GM12878 (cell line): ENCODE measurements at regions not wholly inside any gene's neighbourhood (a gene's known extent, or its start where the extent isn't known, plus 50 kb on each side); places are given as distances from the start of the nearest gene placed in this dataset.

Experiments
- ATAC-seq: fragments of 200-7000 bp; cut with Tn5 transposase; 3 replicates; pipeline ENCODE4 v1.9.1; 2020; ENCODE audit warnings: mild to moderate bottlenecking, moderate library complexity
- BruUV-seq: library from RNA; stranded (reverse); fragments of 400-500 nt; replicated peaks from 2 replicates; lab custom pipeline; 2021; lab: Mats Ljungman, UMichigan
- CTCF ChIA-PET: fragments of 300-600 bp; sonication (Branson Sonifier 250); formaldehyde crosslinking; extraction: SDS; loops from one replicate; lab custom pipeline; 2021; ENCODE audit warnings: inconsistent platforms; lab: Yijun Ruan, JAX
- POLR2A ChIA-PET: fragments of 350-600 bp; formaldehyde crosslinking; extraction: SDS; loops from one replicate; lab custom pipeline; 2021; ENCODE audit warnings: inconsistent platforms; lab: Charles Lee
- RAD21 ChIA-PET: fragments of 300-600 bp; sonication (Branson Sonifier 250); formaldehyde crosslinking; loops from one replicate; lab custom pipeline; 2023; ENCODE audit warnings: antibody characterized with exemption; ENCODE audit not compliant: unreplicated experiment; lab: Charles Lee
- SMC1A ChIA-PET: fragments of 300-600 bp; sonication (Branson Sonifier 250); formaldehyde crosslinking; loops from one replicate; lab custom pipeline; 2023; ENCODE audit not compliant: unreplicated experiment, uncharacterized antibody; lab: Charles Lee
- DNase-seq: peaks from one replicate; pipeline ENCODE4 v3.0.0-alpha.2; 2011; ENCODE audit warnings: low read depth, low spot score
- FAIRE-seq: peaks from 3 replicates; lab custom pipeline; 2011; peaks lifted over from hg19 to GRCh38; lab: Jason Lieb, UNC
- H2AFZ ChIP-seq: 2 replicates; pipeline ENCODE4 v1.6.0; 2011; ENCODE audit warnings: low read depth, low read length, control low read depth; ENCODE audit not compliant: control insufficient read depth
- H3K27ac ChIP-seq: 2 replicates; pipeline ENCODE4 v1.5.1; 2011; ENCODE audit warnings: control low read depth; ENCODE audit not compliant: control insufficient read depth, insufficient read depth
- H3K27me3 ChIP-seq, 2 experiments: replicated peaks in 1 of 2; 2 replicates each; pipeline versions ENCODE4 v1.6.0 to v1.6.1; 2011; ENCODE audit warnings: low read length in 1 of 2; ENCODE audit not compliant: control insufficient read depth in 2 of 2, insufficient read depth in 2 of 2
- H3K36me3 ChIP-seq, 2 experiments: 2 replicates each; pipeline ENCODE4 v1.5.1; 2011; ENCODE audit warnings: low read length in 1 of 2; ENCODE audit not compliant: control insufficient read depth in 2 of 2, insufficient read depth in 2 of 2
- H3K4me1 ChIP-seq: 2 replicates; pipeline ENCODE4 v1.6.1; 2011; ENCODE audit warnings: mild to moderate bottlenecking, low read length, moderate library complexity, mixed read lengths; ENCODE audit not compliant: control insufficient read depth, insufficient read depth
- H3K4me2 ChIP-seq: 2 replicates; pipeline ENCODE4 v1.6.0; 2011; ENCODE audit warnings: control low read depth; ENCODE audit not compliant: control insufficient read depth, insufficient read depth
- H3K4me3 ChIP-seq: fragments of 200-600 bp; sonication (generic); 2 replicates; pipeline ENCODE4 v1.5.1; 2016
- H3K79me2 ChIP-seq: 2 replicates; pipeline ENCODE4 v1.6.0; 2011; ENCODE audit warnings: low read length; ENCODE audit not compliant: control insufficient read depth, insufficient read depth
- H3K9ac ChIP-seq: 2 replicates; pipeline ENCODE4 v1.8.0; 2011; ENCODE audit warnings: low read length, control low read depth, mixed read lengths; ENCODE audit not compliant: control insufficient read depth, insufficient read depth
- H3K9me3 ChIP-seq: replicated peaks from 3 replicates; pipeline ENCODE4 v1.5.1; 2011; ENCODE audit warnings: mild to moderate bottlenecking, low read length; ENCODE audit not compliant: control insufficient read depth, insufficient read depth
- H4K20me1 ChIP-seq: 2 replicates; pipeline ENCODE4 v1.6.0; 2011; ENCODE audit not compliant: control insufficient read depth, insufficient read depth
- CHD1 ChIP-seq: IDR thresholded peaks from 2 replicates; pipeline ENCODE4 v1.6.1; 2012; ENCODE audit warnings: low read depth, low read length, improper control_type of control experiment
- E2F4 ChIP-seq: IDR thresholded peaks from 2 replicates; pipeline ENCODE4 v1.6.1; 2012; ENCODE audit warnings: low read depth, low read length, improper control_type of control experiment
- IKZF1 ChIP-seq: fragments of 450-650 bp; conservative IDR thresholded peaks from 2 replicates; pipeline ENCODE4 v1.6.1; 2017; ENCODE audit warnings: antibody characterized with exemption, mild to moderate bottlenecking
- JUND ChIP-seq: IDR thresholded peaks from 2 replicates; pipeline ENCODE4 v1.6.1; 2012; ENCODE audit warnings: low read depth, mild to moderate bottlenecking, low read length, improper control_type of control experiment, moderate library complexity
- KDM1A ChIP-seq: fragments of 200-600 bp; sonication (generic); IDR thresholded peaks from 2 replicates; pipeline ENCODE4 v1.6.1; 2016; ENCODE audit warnings: borderline replicate concordance
- MTA2 ChIP-seq: fragments of 450-650 bp; IDR thresholded peaks from 2 replicates; pipeline ENCODE4 v1.6.1; 2016; ENCODE audit warnings: low read depth, mild to moderate bottlenecking, moderate library complexity
- MYB ChIP-seq: fragments of 150-350 bp; IDR thresholded peaks from 2 replicates; pipeline ENCODE4 v1.6.1; 2014; ENCODE audit warnings: mild to moderate bottlenecking, low read depth, low read length, borderline replicate concordance
- NFYB ChIP-seq: IDR thresholded peaks from 2 replicates; pipeline ENCODE4 v1.6.1; 2011; ENCODE audit warnings: low read depth, mild to moderate bottlenecking, low read length, improper control_type of control experiment, moderate library complexity; ENCODE audit not compliant: insufficient read depth
- POLR2A ChIP-seq: IDR thresholded peaks from 2 replicates; pipeline ENCODE4 v1.6.1; 2011; ENCODE audit warnings: low read depth, mild to moderate bottlenecking, low read length
- RAD51 ChIP-seq: fragments of 450-650 bp; IDR thresholded peaks from 2 replicates; pipeline ENCODE4 v1.6.1; 2016; ENCODE audit warnings: moderate library complexity, mild to moderate bottlenecking, inconsistent platforms
- STAT3 ChIP-seq: IDR thresholded peaks from 2 replicates; pipeline ENCODE4 v1.6.1; 2011; ENCODE audit warnings: low read depth, low read length, improper control_type of control experiment
- ZSCAN29 ChIP-seq: fragments of 450-650 bp; IDR thresholded peaks from 2 replicates; pipeline ENCODE4 v1.6.1; 2017; ENCODE audit warnings: mild to moderate bottlenecking, moderate library complexity
- WGBS: methylation state at CpG from one replicate; pipeline ENCODE4 v1.1.6; 2016; ENCODE audit warnings: low lambda C conversion rate; ENCODE audit not compliant: insufficient replicate concordance, insufficient coverage; ENCODE audit errors: missing lambda C conversion rate; 5-methylcytosine and 5-hydroxymethylcytosine counted together
- in situ Hi-C: fragments of 300-500 bp; cut with MboI; formaldehyde crosslinking; loops from 9 replicates; pipeline ENCODE4 v1.14.3; 2018; ENCODE audit warnings: mixed read lengths
- intact Hi-C: fragments of 100-400 bp; cut with micrococcal nuclease; formaldehyde crosslinking; loops from one replicate; pipeline ENCODE4 v1.14.2; 2022; ENCODE audit not compliant: unreplicated experiment
- TF ChIP-seq, protein P1 (sequence below): fragments of 450-650 bp; IDR thresholded peaks from 2 replicates; pipeline ENCODE4 v1.6.1; 2018; ENCODE audit warnings: borderline replicate concordance, mild to moderate bottlenecking; ENCODE audit not compliant: partially characterized antibody
- TF ChIP-seq, protein P2 (sequence below): fragments of 450-650 bp; conservative IDR thresholded peaks from 2 replicates; pipeline ENCODE4 v1.6.1; 2017; ENCODE audit warnings: mild to moderate bottlenecking, moderate library complexity
- TF ChIP-seq, protein P3 (sequence below): IDR thresholded peaks from 2 replicates; pipeline ENCODE4 v1.6.1; 2011; ENCODE audit warnings: borderline replicate concordance, low read depth, mild to moderate bottlenecking, moderate library complexity, mixed read lengths, low read length; ENCODE audit not compliant: insufficient read depth; ENCODE audit errors: extremely low read length

GRCh38 chr4:187065806-187066205 is 342.1 kb upstream of the FAT1 start:
- no peak overlapping the region for H3K9ac ChIP-seq
- H3K4me3 ChIP-seq = no peak overlapping the region
- BruUV-seq = no TSS peak
- H3K4me2 ChIP-seq = no peak overlapping the region
- CTCF ChIA-PET = no interaction called here
- no peaks in the 10 kb centered on the region for H3K4me1 ChIP-seq
- DNase-seq (no peak), ATAC-seq (no peak), FAIRE-seq (no peak)
- WGBS = 26% methylated on average over 13 of the region's 13 CpGs
- no peaks in the 10 kb centered on the region for H3K79me2 ChIP-seq
- H3K9me3 ChIP-seq = no peaks in the 10 kb centered on the region; the same call in 2 of the 3 replicates
- no peak overlapping the region for H3K27ac ChIP-seq
- intact Hi-C loops = no loop called here
- no peak for TF ChIP-seq JUND
- no peak for TF ChIP-seq STAT3
- no peak for TF ChIP-seq MYB
- TF ChIP-seq, protein P1, sequence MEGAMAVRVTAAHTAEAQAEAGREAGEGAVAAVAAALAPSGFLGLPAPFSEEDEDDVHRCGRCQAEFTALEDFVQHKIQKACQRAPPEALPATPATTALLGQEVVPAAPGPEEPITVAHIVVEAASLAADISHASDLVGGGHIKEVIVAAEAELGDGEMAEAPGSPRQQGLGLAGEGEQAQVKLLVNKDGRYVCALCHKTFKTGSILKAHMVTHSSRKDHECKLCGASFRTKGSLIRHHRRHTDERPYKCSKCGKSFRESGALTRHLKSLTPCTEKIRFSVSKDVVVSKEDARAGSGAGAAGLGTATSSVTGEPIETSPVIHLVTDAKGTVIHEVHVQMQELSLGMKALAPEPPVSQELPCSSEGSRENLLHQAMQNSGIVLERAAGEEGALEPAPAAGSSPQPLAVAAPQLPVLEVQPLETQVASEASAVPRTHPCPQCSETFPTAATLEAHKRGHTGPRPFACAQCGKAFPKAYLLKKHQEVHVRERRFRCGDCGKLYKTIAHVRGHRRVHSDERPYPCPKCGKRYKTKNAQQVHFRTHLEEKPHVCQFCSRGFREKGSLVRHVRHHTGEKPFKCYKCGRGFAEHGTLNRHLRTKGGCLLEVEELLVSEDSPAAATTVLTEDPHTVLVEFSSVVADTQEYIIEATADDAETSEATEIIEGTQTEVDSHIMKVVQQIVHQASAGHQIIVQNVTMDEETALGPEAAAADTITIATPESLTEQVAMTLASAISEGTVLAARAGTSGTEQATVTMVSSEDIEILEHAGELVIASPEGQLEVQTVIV = no peak
- TF ChIP-seq, protein P2, sequence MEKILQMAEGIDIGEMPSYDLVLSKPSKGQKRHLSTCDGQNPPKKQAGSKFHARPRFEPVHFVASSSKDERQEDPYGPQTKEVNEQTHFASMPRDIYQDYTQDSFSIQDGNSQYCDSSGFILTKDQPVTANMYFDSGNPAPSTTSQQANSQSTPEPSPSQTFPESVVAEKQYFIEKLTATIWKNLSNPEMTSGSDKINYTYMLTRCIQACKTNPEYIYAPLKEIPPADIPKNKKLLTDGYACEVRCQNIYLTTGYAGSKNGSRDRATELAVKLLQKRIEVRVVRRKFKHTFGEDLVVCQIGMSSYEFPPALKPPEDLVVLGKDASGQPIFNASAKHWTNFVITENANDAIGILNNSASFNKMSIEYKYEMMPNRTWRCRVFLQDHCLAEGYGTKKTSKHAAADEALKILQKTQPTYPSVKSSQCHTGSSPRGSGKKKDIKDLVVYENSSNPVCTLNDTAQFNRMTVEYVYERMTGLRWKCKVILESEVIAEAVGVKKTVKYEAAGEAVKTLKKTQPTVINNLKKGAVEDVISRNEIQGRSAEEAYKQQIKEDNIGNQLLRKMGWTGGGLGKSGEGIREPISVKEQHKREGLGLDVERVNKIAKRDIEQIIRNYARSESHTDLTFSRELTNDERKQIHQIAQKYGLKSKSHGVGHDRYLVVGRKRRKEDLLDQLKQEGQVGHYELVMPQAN = no peak
- no peak for TF ChIP-seq NFYB
- no peak for TF ChIP-seq E2F4
- no peak for TF ChIP-seq KDM1A
- no peak for TF ChIP-seq RAD51
- TF ChIP-seq, protein P3, sequence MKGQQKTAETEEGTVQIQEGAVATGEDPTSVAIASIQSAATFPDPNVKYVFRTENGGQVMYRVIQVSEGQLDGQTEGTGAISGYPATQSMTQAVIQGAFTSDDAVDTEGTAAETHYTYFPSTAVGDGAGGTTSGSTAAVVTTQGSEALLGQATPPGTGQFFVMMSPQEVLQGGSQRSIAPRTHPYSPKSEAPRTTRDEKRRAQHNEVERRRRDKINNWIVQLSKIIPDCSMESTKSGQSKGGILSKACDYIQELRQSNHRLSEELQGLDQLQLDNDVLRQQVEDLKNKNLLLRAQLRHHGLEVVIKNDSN = no peak
- no peak for TF ChIP-seq IKZF1
- TF ChIP-seq MTA2 = no peak
- no peak for TF ChIP-seq CHD1
- TF ChIP-seq POLR2A = no peak
- no peak for TF ChIP-seq ZSCAN29
- no peak overlapping the region for H2AFZ ChIP-seq
- no peaks in the 10 kb centered on the region for H3K36me3 ChIP-seq
- POLR2A ChIA-PET = no interaction called here
- RAD21 ChIA-PET = no interaction called here
- no peaks in the 10 kb centered on the region for H3K27me3 ChIP-seq
- SMC1A ChIA-PET = no interaction called here
- H4K20me1 ChIP-seq = no peaks in the 10 kb centered on the region
- in situ Hi-C loops = no loop called here
